HG03103 (cell line): ENCODE measurements at regions not wholly inside any gene's neighbourhood (a gene's known extent, or its start where the extent isn't known, plus 50 kb on each side); places are given as distances from the start of the nearest gene placed in this dataset.

Experiments
- ATAC-seq: cut with Tn5 transposase; IDR thresholded peaks from one replicate; pipeline ENCODE4 v1.9.1; 2021; ENCODE audit warnings: low read depth; ENCODE audit not compliant: unreplicated experiment

DNA sequence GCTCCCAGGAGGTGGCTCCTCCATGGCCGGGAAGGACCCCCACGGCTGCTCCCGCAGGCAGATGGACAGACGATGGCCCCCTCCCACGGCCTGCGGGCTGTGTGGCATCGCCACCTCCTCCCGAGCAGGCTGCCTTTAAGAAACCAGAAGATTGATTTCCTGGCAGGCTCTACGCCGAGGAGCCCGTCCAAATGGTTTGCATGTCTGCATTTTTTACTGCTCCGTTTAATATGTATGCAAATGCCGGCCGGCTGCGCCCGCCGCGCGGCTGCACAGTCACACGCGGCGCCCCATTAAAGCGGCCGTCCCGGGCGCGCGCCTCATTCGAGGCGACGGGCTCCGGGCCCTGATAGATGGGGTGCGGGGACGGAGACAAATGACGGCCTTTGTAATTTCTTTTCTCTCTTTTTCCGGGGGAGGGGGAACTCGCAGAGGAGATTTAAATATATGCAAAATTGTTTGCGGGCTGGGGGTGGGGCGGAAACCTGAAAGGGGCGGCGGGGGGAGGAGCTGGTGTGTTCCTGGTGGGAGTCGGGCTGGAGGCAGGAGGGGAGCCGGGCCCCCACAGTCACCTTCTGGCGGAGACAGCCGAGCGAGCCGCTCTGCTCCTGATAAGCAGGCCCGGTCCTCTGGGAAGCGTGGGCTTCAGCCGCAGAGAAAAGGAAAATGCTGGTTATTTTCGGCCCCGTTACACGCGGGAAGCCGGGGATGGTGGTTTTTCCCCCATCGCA is 158.7 kb upstream of the IER5L start:
- ATAC-seq: no peak

DNA sequence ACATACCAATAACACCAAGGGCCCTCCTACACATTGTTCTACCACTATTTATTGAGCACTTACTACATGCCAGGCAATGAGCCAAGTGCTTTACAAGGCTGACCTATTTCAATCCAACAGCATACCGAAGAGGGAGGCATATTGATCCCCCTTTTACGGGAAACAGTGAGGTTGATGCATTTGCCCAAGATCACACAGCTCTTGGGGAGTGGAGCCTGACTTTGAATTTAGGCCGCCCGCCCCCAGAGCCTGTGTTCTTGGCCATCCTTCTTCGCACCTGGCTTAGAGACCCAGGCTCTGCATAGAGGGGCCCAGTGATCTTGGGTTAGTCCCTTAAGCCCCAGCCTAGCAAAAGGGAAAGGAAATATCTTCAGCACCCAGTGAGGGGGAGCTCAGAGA is 158.1 kb upstream of the IER5L start:
- no peak for ATAC-seq

DNA sequence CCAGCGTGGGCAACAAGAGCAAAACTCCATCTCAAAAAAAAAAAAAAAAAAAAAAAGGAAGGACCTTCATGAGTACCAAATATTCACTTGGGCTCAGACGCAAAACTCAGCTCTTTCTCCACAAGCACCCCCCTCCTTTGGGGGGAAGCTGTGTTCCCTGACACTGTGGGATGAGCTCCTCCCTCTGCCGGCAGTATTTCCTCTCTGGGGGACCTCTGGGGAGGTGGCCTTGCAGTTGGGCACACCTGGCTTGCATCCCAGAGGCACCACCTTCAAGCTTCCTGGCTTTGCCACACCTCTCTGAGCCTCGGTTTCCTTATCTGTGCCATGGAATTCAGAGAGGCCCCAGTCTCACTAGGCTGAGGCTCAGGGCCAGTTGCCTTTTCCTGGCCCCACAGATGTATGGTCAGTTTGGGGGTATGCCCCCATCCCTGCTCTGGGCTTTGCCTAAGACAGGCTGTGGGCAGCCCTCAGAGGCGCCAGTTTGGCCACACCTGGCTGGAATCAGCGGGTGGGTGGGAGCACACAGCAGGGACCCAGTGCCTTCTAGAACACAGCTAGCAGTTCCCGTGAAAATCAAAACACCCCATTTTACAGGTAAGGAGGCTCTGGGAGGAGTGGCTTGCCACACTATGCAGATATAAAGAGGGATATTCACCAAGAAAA is 157.5 kb upstream of the IER5L start:
- ATAC-seq: no peak

DNA sequence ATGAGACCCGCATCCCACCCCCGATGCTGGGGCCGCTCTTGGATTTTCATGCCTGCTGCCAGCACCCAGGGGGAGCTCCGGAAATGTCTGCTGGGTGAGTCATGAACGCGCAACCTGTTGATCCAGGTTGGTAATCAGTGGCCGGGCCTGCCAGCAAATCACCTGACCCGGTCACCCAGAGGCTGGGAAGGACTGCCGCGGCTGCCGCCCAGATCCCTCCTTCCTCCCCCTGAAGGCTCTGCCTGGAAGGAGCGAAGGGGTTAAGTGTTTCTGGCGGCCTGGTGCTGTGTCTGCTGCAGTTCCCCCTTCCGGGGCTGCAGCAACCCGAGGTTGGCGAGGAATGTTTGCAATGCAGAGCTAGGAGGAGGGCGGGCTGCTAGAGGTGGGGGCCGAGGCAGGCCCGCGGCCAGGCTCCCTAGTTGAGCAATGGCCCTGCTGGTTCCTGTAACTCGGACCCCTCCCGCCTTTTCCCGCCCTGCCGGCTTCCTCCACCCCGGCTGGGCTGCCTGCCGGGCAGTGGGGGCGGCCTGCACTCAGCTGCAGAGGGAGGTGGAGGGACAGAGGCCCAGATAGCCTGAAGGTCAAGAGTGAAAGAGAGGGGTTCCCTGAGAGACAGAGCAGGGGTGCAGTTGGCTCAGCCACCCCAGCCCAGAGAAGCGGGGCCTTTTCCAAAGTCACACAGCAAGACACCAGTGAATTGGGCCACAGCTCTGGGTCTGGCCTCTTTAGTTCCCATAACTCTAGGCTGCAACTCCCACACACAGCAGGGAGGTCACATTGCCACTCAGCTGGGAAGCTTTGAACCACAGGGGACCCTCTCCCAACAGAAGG is 156.3 kb upstream of the IER5L start:
- ATAC-seq: no peak

DNA sequence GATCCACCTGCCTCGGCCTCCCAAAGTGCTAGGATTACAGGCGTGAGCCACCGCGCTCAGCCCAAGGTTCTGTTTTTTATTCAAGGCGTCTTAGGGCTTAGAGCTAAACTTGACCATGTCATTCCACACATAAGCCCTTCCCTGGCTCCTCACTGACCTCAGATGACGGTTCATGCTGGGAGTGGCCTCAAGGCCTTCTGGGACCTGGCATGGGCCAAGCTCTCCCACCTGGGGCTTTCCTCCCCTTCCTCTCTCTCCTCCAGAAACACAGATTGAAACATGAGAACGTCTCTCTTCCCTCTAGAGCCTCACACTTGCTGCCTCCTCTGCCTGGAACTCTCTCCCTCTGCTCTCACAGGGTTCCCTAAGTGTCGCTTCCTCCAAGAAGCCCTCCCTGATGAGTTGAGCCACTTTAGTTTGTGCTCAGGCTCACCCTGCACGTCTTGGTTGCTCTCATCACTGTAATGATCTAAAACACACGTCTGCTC is 155.6 kb upstream of the IER5L start:
- no peak for ATAC-seq

DNA sequence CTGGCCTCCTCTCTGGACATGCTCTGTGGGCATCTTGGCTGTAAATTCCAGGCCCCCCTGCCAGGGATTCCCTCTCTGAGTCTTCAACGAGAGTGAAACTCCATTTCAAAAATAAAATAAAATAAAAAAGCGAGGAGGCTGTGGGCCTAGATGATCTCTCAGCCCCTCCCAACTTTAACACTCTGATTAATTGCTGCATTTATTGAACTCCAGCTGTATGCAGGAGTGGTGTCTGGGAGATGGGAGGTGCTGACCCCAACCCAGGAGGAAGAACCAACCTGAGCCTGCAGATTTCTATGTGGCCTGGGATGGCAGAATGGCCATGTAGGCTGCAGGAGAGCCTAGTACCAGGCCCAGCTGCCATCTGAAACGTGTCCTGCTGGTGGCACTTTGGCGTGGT is 154.5 kb upstream of the IER5L start:
- ATAC-seq: no peak

DNA sequence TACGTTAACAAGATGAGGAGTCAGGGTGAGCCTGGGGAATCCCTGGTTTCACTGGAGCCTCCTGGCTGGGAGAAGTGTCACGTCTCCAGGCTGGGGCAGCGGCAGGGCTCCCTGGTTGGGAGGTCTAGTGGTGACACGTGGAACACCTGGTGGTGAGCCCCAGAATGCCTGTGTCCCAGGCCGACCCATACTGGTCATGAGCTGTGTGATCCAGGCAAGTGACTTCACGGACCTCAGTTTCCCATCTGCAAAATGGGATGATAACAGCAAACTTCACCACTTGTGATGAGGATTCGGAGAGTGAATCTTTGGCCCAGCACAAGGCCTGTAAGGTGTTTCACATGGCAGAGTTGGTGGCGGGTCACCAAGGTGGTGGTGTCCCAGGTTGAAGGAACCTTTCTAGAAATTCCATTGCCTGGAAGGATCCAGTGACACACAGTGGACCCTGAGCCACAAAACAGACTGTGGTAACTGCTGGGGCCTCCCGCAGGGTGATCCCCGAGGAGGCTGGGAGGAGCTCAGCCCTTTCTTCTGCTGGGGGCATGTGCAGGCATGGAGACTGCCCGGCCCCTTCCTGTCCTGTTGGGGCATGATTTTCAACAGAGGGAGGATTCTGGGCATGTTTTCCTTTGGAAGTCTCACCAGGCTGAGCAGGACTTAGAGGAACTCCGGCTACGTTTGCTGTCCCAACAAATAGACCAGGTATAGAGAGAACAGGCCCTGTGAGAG is 153.9 kb upstream of the IER5L start:
- no peak for ATAC-seq

DNA sequence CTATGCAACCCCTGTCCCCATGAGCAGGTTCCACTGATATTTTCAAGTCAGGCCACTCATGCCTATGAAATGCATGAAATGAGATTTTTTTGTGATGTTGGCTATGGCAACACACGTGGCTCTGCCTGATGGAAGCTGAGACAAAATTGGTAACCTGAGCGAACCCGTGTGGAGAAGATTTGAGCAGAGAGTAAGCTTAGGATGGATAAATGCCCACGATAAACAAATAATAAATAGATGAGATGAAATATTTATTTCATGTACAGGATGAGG is 153.4 kb upstream of the IER5L start:
- ATAC-seq: no peak

DNA sequence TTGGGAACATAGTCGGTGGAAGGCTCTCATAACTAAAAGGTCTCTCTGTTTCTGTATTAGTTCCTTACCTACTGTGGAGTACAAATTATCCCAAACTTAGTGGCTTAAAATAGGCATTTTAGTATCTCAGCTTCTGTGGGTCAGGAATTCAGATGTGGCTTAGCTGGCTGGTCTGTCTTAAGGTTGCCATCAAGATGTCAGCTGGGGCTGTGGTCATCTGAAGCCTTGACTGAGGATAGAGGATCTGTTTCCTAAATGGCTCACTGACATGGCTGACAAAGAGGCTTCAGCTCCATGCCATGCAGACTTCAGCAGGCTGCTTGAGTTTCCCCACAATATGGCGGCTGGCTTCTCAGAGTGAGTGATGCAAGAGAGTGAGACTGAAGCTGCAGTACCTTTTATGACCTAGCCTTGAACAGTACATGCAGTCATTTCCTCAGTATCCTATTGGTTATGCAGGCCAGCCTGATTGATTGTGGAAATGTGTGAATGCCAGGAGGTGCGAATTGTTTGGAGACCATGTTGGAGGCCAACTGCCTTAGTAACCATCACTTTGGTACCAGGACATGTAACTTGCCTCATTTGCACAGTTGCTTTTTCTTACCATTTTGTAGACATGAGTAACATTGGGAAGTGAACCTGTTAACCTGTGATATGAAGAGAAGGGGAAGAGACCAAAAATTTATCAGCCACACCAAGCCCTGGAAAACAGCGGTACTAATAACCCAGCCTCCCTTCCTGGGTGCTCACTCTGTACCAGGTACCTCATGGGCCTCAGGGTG is 152.8 kb upstream of the IER5L start:
- no peak for ATAC-seq

DNA sequence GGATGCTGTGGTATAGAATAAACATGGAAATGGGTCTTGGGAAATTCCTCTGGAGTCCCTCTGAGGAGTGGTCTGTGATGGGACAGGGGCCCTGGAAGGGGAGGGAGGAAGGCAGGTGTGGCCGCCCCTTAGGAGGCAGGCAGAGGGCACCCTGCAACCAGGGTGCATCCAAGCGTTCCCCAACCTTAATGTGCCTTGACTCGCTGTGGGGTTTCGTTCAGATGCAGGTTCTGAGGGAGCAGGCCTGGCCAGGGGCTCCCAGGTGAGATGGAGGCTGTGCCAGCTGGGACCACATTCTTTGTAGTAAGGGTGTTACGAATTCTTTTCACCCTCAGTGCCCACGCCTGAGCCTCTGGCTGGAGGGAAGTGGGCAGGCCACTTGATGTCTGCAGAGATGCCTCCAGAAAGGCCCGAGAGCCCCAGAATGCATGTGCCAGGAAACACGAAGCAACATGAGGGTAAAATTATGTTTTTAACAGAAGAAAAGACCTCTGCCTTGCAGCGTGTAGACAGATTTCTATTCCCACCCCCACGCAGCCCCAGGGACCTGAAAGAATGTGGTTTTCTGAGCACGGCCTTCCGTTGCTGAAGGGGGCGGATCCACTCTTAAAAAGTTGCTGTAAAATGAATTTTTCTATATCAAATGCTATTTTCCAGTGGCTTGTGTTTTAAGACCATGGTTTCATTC is 150.4 kb upstream of the IER5L start:
- no peak for ATAC-seq

DNA sequence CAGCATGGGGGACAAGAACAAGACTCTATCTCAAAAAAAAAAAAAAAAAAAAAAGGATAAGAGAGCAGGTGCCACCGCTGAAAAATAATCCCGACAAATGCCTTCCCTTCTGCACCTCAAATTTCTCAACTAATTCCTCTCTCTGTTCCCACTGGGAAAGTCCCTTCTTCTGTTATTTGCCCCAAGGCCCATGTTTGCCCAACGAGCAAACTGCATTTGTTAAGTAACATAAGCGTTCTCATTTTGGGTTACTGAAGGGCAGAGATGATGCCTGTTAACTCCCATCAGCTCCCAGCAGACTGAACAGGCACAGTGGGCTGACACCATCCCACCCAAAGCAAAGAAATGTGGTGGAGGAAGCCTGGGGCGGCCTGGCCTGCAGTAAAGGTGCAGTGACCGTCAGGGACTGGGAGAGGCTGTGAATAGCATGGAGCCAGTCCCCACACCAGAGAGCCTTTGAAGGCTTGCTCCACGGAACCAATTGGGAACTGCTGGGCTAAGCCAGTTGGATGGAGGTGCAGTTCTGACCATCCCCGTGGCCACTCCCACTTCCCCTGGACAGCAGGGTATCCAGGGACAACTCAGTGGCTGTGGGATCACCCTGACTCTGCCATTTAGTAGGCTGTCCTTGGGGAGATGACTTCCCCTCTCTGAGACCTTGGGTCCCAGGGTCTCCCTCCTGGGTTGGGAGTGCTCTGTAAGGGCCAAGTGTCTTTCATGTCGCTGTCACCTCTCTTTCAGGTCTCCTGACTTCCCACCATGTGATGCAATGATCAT is 149.7 kb upstream of the IER5L start:
- no peak for ATAC-seq

DNA sequence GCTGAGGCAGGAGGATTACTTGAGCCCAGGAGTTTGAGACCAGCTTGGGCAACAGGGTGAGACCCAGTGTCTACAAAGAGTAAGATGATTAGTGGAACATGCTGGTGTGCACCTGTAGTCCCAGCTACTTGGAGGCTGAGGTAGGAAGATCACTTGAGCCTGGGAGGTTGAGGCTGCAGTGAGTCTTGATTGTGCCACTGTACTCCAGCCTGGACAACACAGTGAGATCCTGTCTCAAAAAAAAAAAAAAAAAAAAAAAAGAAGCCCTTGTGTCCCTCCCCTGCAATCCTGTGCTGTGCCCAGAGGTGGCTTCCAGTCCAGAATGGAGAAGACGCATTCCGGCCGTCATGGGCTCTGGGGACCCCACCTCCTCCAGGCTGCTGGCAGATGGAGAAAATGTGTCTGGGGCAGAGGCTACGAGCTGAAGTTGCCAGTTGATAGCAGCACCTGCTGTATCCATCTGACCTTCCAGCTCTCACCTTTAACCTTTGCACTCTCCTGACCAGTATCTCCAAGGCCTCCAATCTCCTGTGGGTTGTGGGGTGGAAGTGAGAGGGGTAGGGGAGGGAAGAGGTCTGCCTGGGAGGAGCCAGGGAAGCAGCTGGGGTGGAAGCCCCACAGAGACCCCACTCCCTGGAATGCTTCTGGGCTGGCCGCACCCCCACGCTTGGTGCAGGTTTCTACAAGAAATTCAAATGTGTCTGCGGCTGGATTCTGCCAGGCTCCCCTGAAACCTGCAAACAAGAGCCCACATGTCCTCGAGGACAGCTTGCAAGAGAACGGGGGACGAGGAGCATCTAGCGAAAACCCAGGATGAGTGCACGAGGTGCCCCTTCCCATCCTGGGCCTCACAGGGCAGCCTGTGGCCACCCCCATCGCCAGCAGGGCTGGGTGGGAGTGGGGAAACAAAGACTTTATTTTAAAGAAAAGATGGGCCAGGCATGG is 148.3 kb upstream of the IER5L start:
- no peak for ATAC-seq

DNA sequence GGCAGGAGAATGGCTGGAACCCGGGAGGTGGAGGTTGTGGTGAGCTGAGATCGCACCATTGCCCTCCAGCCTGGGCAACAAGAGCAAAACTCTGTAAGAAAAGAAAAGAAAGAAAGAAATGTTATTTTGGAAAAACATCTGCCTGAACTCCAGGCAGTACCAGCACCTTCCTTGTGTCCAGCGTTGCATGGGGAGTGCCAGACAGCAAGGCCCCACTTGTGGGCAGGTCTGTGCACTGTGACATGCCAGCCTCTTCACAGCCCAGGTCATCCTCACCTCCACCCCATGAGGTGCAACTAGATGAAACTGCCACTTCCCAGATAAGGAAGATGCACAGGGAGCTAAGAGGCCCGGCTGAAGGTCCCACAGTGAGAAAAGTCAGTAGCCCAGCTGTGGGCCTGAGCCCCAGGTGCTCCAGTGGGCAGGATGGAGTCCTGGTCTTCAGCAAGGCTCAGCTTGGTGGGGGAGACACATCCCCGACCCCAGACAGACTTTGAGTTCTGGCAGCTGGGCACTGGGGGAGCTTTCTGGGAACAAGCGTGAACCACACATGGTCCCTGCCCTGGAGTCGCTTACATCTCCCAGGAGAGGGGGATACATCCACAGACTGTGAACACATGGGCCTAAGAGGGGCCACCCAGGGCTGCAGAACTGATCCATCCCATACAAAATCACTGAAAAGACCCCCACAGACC is 146.9 kb upstream of the IER5L start:
- no peak for ATAC-seq

DNA sequence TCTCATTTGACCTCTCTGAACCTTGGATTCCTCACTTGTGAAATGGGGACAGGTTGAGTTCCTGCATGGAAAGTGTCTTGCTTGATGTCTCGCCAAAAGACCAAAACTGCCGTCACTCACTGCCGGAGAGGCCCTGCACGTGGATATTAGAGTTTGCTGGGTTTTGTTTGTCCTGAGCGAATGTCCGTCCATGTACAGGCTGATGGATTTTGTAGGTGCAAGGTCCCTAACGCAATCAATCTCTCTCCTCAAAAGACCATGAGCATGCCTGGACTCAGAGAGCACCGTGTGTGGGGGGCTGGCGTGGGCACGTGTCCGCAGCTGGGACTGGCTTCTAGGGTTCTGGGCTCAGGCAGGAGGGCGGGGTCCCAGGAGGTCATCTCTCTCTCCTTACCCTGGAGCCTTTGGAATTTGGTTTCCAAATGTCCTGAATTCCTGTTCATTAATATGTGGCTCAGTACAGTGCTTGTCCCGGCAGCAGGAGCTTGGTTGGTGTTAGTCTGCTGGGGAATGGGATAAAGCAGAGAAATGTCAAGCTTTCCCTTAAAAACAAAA is 146.0 kb upstream of the IER5L start:
- ATAC-seq: no peak

DNA sequence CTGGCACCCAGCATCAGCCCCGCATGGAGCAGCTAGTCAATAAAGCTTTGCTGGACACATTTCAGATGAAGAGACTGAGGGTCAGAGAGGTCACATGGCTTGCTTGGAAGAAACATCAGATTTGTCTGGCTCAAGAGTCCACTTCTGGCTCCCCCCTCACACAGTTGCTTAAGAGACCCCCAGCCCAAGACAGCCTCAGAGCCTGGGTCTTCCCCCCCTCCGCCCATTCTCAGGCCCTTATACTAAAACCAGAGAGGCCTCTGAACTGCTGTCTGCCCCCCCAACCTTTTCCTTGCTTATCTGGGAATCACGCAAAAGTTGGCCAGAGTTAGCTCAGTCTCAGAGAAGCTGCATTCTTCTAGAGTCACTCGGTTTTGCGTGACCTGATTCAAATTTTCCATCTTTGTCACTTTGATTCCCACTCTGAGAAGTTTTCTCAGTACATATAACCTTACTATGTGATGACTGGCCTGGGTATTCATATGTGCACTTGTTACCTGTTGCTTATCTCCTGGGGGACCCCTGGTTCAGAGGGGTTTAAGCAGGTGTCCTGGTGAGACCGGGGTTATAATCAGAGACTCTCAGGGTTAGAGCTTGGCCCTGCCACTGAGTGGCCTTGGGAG is 145.4 kb upstream of the IER5L start:
- no peak for ATAC-seq

DNA sequence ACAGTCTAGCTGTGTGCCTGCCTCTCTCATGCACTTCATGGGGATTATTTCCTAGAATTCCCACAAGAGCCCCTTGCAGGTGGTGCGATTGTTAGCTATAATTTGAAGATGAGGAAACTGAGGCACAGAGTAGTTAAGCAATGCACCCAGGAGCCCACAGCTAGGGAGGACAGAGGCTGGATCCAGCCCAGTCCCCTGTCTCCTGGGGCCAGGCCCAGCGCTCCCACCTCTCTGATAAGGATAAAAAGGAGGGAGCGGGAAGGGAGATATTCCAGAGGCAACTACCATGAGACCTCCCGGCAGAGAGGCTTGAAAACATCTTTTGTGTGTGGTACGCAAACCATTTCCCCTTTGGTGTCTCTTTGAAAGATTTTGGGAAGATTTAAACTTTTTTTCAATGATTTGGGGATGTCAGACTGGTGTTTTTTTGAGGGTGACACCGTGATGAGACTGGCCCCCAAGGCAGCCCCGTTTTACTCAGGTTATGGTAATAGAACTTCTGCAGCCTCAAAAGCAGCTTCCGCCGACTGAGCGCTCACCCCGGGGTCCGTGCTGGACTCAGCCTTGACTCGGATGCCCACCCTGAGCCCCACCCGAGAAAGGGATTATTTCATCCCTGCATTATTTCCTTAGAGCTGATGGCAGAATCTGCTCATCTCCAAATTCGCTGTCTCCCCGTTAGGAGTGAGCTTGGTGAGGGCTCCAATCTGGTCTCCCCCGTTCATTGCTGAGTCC is 144.7 kb upstream of the IER5L start:
- no peak for ATAC-seq
